Endodermal cell (in vitro differentiated cells): ENCODE measurements at regions not wholly inside any gene's neighbourhood (a gene's known extent, or its start where the extent isn't known, plus 50 kb on each side); places are given as distances from the start of the nearest gene placed in this dataset.

Source experiments
- DNase-seq: peaks from one replicate; pipeline ENCODE4 v3.0.0-alpha.2; 2017
- H3K27ac ChIP-seq: 2 replicates; pipeline ENCODE4 v1.5.1; 2013; ENCODE audit warnings: mild to moderate bottlenecking, low read depth, low read length, moderate library complexity
- H3K27me3 ChIP-seq: 2 replicates; pipeline ENCODE4 v1.6.1; 2013; ENCODE audit warnings: mild to moderate bottlenecking, low read length, moderate library complexity; ENCODE audit not compliant: insufficient read depth, control insufficient read depth, poor library complexity, severe bottlenecking
- H3K36me3 ChIP-seq: 2 replicates; pipeline ENCODE4 v1.7.0; 2013; ENCODE audit warnings: mild to moderate bottlenecking, low read length, moderate library complexity; ENCODE audit not compliant: control insufficient read depth, insufficient read depth
- H3K4me1 ChIP-seq: one replicate; pipeline ENCODE4 v1.7.0; 2013; ENCODE audit warnings: low read length; ENCODE audit not compliant: control insufficient read depth, insufficient read depth
- H3K4me3 ChIP-seq: 2 replicates; pipeline ENCODE4 v1.5.1; 2013; ENCODE audit warnings: mild to moderate bottlenecking, low read length, moderate library complexity
- H3K9ac ChIP-seq: 2 replicates; pipeline ENCODE4 v1.6.1; 2013; ENCODE audit warnings: mild to moderate bottlenecking, low read length, moderate library complexity; ENCODE audit not compliant: poor library complexity, severe bottlenecking; ENCODE audit errors: extremely low read depth
- H3K9me3 ChIP-seq: 2 replicates; pipeline ENCODE4 v1.6.1; 2013; ENCODE audit warnings: mild to moderate bottlenecking, low read length, moderate library complexity; ENCODE audit not compliant: control insufficient read depth
- H3K27ac Mint-ChIP-seq: 2 replicates; pipeline ENCODE4 v1.8.0; 2020; ENCODE audit warnings: mixed read lengths
- H3K27me3 Mint-ChIP-seq: 2 replicates; pipeline ENCODE4 v1.8.0; 2021; ENCODE audit warnings: mild to moderate bottlenecking, mixed read lengths; ENCODE audit not compliant: insufficient read depth
- H3K36me3 Mint-ChIP-seq: 2 replicates; pipeline ENCODE4 v1.8.0; 2020; ENCODE audit warnings: low read depth, mixed read lengths
- H3K4me1 Mint-ChIP-seq: 2 replicates; pipeline ENCODE4 v1.8.0; 2020; ENCODE audit warnings: mixed read lengths
- H3K4me3 Mint-ChIP-seq: 2 replicates; pipeline ENCODE4 v1.8.0; 2020; ENCODE audit warnings: mild to moderate bottlenecking, moderate library complexity, mixed read lengths
- H3K9me3 Mint-ChIP-seq: 2 replicates; pipeline ENCODE4 v1.8.0; 2020; ENCODE audit warnings: mild to moderate bottlenecking, mixed read lengths
- WGBS, 2 experiments: methylation state at CpG; one replicate each; pipeline versions ENCODE4 v1.1.5 to v1.1.7; 2013; ENCODE audit warnings: missing lambda C conversion rate in 2 of 2, mixed read lengths in 1 of 2; ENCODE audit not compliant: insufficient coverage in 1 of 2, insufficient read length in 1 of 2; 5-methylcytosine and 5-hydroxymethylcytosine counted together
- TF ChIP-seq, protein P1 (sequence below): fragments of 200-600 bp; sonication (generic); conservative IDR thresholded peaks from 2 replicates; pipeline ENCODE4 v1.5.0; 2021; ENCODE audit warnings: antibody characterized with exemption, mild to moderate bottlenecking

DNA sequence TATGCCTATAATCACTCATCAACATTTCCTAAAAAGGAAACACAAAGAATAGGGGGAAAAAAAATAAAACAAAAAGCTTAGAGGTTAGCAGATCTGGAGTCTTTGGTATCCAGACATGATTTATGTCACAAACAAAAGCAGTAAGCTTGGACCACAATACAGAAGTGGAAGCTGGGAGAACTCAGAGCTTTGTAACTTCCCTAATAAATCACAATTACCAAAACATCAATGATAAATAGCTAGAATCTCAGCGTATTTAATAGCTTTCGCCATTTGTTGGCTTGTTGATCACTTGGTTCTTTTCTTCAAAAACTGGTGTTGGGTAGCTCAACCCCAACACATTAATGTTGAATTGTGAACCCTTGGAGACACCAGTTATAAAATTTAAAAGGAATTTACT, 392.5 kb downstream of the IRS1 start:
- Histone ChIP-seq H3K27ac (no peak overlapping the region), H3K9ac (no peak overlapping the region), H3K4me1 (no peaks in the 10 kb centered on the region), H3K27me3 (no peaks in the 10 kb centered on the region), H3K36me3 (no peaks in the 10 kb centered on the region), H3K4me3 (no peak overlapping the region), H3K9me3 (no peaks in the 10 kb centered on the region)
- TF ChIP-seq, protein P1, sequence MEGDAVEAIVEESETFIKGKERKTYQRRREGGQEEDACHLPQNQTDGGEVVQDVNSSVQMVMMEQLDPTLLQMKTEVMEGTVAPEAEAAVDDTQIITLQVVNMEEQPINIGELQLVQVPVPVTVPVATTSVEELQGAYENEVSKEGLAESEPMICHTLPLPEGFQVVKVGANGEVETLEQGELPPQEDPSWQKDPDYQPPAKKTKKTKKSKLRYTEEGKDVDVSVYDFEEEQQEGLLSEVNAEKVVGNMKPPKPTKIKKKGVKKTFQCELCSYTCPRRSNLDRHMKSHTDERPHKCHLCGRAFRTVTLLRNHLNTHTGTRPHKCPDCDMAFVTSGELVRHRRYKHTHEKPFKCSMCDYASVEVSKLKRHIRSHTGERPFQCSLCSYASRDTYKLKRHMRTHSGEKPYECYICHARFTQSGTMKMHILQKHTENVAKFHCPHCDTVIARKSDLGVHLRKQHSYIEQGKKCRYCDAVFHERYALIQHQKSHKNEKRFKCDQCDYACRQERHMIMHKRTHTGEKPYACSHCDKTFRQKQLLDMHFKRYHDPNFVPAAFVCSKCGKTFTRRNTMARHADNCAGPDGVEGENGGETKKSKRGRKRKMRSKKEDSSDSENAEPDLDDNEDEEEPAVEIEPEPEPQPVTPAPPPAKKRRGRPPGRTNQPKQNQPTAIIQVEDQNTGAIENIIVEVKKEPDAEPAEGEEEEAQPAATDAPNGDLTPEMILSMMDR, result no peak
- WGBS, 2 experiments, result 90 to 94% methylated on average over 2 of the region's 2 CpGs
- H3K4me3 Mint-ChIP-seq, result no peak overlapping the region
- no peaks in the 10 kb centered on the region for H3K27me3 Mint-ChIP-seq
- no peaks in the 10 kb centered on the region for H3K9me3 Mint-ChIP-seq
- no peaks in the 10 kb centered on the region for H3K36me3 Mint-ChIP-seq
- H3K27ac Mint-ChIP-seq, result no peak overlapping the region
- H3K4me1 Mint-ChIP-seq, result peaks cover 10% of the 10 kb centered on the region
- DNase-seq, result no peak

DNA sequence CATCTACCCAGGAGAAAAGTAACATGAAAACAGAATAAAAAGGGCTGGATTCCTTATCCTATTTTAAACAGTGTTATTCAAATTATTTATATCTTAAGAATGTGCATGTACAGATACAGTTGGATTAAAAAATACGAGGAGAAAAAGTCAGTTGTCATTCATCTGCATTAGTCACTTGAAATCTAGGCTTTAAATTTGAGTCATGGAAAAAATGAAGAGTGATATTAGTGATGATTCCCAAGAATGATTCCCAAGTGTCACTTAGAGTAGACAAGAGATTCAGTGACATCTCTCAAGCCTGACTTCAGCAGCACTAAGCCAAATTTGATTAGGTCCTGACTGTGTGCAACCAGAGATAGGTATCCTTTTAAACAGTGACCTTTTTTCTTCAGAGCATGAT, 394.2 kb downstream of the IRS1 start:
- H3K27ac ChIP-seq, result no peak overlapping the region
- Mint-ChIP-seq H3K9me3 (no peaks in the 10 kb centered on the region), H3K27me3 (no peaks in the 10 kb centered on the region), H3K4me1 (peaks cover 10% of the 10 kb centered on the region), H3K4me3 (no peak overlapping the region), H3K27ac (no peak overlapping the region), H3K36me3 (no peaks in the 10 kb centered on the region)
- TF ChIP-seq, protein P1, result no peak
- no peak overlapping the region for H3K9ac ChIP-seq
- no peak for DNase-seq
- H3K4me3 ChIP-seq, result no peak overlapping the region
- H3K4me1 ChIP-seq, result no peaks in the 10 kb centered on the region
- no peaks in the 10 kb centered on the region for H3K36me3 ChIP-seq
- no peaks in the 10 kb centered on the region for H3K27me3 ChIP-seq
- 97 to 100% methylated on average over 1 of the region's 1 CpG for WGBS, 2 experiments
- no peaks in the 10 kb centered on the region for H3K9me3 ChIP-seq

DNA sequence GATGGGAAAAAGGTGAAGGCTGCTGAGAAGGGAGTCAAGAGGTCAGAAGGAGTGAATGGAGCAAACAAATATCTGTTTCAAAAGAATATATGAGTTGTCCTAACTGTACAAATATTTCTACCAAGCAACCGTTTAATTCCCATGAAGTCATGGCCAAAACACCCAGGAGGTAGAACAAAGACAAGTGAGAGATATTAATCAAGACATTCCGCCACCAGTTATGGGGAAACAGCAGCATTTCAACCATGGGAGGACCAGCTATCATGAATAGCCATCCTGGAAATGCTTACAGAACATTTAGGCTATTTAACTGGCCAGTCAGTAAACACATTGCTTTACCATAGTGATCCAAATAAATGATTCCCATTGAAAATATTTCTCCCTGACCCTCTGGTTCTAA, 396.3 kb downstream of the IRS1 start:
- Mint-ChIP-seq H3K27ac (no peak overlapping the region), H3K9me3 (no peaks in the 10 kb centered on the region), H3K27me3 (no peaks in the 10 kb centered on the region), H3K4me1 (peaks cover 4% of the 10 kb centered on the region), H3K36me3 (no peaks in the 10 kb centered on the region), H3K4me3 (no peak overlapping the region)
- Histone ChIP-seq H3K27me3 (no peaks in the 10 kb centered on the region), H3K4me1 (no peaks in the 10 kb centered on the region), H3K4me3 (no peak overlapping the region), H3K9ac (no peak overlapping the region), H3K9me3 (no peaks in the 10 kb centered on the region), H3K27ac (peak overlapping the region; percentile 93), H3K36me3 (no peaks in the 10 kb centered on the region)
- WGBS, 2 experiments, result 78 to 98% methylated on average over 2 of the region's 2 CpGs
- no peak for DNase-seq
- TF ChIP-seq, protein P1, result no peak
